NCI-H1436 treated with DMSO at 0.1 percent for 48 hours (cell line): ENCODE measurements at regions not wholly inside any gene's neighbourhood (a gene's known extent, or its start where the extent isn't known, plus 50 kb on each side); places are given as distances from the start of the nearest gene placed in this dataset.
"Not testable (repeated sequence)": the region's sequence is repeated elsewhere in the genome, so short reads cannot be mapped to it uniquely, and the experiment has no call there.

ENCODE experiments used
- DNase-seq: peaks from one replicate; lab custom pipeline; 2025; lab: John Stamatoyannopoulos, UW

GRCh38 chr6:170193326-170193821 is 97.5 kb downstream of the DLL1 start:
- no peak for DNase-seq

GRCh38 chr6:170192905-170193304 is 98.0 kb downstream of the DLL1 start:
- DNase-seq, result no peak

GRCh38 chr6:170192101-170192500 is 98.8 kb downstream of the DLL1 start:
- not testable (repeated sequence) for DNase-seq

GRCh38 chr6:170190046-170190445 is 100.8 kb downstream of the DLL1 start:
- DNase-seq, result no peak

DNA sequence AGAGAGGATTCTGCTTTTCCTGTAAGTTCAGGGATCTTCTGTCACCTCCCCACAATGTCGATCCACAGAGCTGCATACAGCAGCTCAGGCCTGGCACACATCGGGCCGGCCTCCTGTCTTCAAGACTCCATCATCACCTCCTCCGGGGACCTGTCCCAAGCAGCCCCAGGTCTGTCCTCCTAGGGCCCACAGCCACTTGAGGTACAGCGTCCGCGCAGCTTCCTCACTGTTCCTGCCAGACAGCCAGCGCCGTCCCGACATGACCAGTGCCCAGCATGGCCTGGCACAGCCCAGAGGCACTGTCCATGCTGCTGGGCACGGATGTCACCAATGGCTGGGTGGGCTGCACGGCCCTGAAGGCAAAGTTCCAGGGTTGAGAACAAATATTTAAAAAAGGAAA is 101.6 kb downstream of the DLL1 start:
- DNase-seq, result no peak

DNA sequence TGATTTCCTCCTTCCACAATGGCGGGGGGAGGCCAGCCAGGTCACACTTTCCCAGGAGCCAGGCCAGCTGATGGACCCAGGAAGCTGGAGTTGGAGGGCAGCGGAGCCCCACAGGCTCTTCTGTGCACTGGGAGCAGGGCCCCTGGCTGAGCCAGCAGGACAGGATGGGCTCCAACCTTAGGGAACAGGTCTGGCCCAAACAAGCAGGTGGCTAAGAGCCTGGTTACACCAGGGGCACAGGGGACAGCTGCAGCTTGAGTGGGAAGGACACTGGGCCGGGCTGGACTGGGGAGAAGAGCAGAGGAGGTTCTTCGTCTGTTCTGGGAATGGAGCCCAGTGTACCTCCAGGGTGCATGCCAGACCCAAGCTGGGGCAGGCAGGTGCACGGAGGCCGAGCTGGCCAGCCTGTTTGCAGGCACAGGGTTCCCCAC is 102.3 kb downstream of the DLL1 start:
- no peak for DNase-seq

DNA sequence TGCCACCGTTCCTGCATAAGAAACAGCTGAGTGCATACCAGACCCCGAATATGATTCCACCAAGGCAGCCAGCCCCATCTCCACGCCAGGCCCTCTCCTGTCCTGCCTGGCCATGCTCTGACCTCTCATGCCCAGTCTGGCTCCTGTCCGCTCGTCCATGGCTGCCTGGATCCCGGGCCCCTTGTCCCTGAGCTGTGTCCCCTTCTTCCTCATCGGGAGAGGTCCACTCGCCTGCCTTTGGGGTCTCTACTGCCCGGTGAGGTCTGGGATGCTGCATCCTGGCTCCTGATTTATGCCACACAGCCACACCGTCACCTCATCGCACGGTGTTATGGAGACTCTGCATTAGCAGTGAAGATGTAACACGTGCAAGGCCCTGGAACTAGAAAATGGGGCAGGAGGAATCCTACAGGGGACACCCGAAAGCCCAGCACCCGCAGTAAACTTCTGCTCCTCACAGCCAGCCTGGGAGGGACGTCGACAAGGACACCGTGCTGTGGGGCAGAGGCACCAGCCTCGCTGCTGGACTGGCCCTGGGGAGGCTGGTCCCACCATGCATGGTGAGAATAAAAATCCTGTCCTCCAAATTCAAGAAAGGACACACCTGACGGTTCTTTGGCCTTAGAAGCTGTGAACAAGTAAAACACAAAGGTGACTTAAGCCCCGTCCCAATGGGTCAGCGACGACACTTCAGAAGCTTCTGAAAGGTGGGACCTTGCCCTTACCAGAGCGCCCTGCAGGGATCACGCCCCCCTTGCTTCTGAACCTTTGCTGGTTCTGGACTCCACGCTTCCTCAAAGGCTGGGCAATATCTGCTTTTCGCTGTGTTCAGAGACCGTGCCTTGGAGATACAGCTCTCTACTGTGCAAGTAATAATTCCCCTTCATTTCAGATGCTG is 103.0 kb downstream of the DLL1 start:
- no peak for DNase-seq

DNA sequence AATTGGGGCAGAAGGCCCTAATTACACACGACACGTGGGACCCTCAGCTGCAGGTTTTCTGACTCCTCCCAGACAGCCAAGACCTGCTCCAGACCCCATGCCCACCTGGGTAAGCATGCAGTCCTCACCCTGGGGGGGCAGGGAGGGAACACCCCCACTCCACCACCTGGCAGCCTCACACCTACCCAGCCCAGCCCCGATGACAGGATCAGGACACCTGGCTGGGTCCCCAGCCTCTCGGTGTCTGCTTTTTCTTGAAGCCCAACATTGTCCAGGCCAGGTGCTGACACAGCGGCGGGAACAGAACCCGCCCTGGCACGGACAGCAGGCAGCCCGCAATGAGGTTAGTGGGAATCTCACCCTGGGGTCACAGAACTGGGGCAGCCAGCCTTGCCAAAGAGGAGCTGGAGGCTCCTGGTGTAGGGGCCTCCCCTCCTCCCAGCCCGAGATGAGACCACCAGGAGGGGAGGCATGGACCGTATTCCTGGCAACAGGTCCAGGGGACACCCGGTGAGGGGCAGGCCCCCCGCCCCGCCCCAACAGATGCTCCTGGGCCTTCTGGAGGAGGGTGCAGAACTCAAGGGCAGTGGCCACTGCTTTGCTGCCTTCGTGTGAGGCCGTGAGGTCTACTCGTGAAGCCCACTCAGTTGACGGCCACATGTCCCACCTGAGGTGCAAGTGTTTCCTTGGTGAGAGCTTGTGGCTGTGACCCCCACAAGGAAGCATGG is 103.8 kb downstream of the DLL1 start:
- DNase-seq, result no peak

- DNase-seq, result no peak
Measured at GRCh38 chr6:170186006-170186935, 104.6 kb downstream of the DLL1 start.

GRCh38 chr6:170185175-170185978 is 105.5 kb downstream of the DLL1 start:
- no peak for DNase-seq

DNA sequence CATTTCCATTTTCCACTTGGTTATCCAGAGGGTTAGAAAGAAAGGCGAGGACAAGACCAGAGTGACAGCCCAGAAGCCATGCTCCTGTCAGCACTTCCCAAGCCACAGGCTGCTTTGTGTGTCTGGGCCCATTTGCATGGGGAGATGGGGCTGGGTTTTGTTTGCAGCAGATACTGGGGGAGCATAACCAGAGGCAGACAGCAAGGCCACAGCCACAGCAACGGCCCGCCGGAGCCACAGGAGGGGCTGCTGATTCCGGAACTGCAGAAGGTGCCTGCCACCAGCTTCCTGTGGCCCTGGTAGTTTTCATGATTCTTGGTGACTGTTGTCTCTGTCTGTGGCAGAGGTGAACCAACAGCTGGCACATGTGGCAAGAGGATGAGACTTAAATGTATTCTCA is 106.6 kb downstream of the DLL1 start:
- DNase-seq, result no peak

- DNase-seq, result no peak
Measured at GRCh38 chr6:170183521-170183920, 107.4 kb downstream of the DLL1 start.

DNA sequence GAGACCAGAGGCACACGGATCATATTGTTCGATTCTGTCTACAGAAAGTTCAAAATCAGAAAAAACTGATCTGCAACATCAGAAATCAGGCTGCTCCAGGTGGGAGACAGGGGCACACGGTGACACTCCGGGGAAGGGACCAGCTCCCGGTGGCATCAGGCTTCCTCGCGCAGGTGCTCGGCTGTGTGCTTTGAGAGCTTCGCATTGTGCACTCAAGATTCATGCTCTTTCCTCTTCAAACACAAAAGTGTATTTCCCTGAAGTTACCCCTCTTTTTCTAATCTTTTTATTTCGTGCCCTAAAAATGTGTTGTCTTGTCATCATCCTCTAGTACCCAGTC is 108.1 kb downstream of the DLL1 start:
- DNase-seq, result no peak

DNA sequence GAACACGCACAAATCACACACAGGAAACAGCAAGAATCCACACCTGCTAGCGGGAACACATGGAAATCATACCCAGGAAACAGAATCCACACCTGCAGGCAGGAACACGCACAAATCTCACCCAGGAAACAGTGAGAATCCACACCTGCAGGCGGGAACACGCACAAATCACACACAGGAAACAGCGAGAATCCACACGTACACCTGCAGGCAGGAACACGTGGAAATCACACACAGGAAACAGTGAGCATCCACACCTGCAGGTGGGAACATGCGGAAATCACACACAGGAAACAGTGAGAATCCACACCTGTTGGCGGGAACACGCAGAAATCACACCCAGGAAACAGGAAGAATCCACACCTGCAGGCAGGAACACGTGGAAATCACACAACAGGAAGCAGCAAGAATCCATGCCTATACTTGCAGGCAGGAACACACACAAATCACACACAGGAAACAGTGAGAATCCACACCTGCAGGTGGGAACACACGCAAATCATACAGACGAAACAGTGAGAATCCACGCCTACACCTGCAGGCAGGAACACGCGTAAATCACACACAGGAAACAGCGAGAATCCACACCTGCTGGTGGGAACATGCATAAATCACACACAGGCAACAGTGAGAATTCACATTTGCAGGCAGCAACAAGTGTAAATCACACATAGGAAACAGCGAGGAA is 108.6 kb downstream of the DLL1 start:
- no peak for DNase-seq

DNA sequence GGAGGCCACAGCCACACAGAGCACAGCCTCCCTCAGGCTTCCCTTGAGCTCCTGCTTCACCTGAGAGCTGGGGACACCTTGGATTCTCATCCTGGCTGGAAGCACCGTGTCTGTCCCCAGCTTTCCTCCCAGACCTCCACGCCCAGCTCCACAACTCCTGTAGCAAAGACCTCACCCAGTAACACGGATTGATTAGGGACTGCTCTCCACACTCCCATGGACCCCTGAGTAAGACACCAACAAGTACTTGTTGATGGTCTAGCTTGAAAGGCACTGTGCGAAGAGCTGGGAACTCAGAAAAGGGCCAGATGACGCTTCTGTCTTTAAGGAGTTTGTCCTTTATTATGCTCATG is 109.6 kb downstream of the DLL1 start:
- no peak for DNase-seq

GRCh38 chr6:170180671-170181337 is 110.1 kb downstream of the DLL1 start:
- DNase-seq, result no peak

DNA sequence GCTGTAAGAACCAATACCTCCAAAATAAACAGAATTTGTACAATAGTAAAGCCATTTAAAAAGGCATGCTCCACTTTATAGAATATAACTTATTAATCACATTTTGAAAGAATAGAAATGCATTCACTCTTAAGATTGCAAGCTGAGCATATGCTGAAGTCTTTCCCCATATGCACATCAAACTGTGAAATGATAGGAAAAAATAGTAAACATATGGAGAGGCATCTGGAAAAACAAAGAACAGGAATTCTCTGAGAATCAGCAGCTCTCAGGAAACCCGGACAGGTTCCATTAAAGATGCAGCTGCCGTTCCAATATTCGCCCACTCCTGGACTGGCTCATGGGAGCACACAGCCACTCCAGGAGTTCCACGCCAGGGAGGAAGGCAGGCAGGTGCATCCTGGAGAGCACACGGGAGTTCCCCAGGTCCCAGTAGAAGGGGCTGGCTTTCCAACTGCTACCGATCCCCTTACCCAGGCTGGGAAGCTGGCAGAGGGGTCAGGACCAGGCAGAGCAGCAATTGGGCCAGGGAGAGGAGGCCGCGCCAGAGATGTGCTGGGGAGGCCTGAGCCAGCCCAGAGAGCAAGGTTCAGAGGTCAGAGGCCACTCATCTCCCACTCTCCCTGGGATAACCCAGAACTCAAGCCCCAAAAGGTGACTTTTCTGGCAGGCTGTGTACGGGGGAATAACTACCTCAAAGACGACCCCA is 111.1 kb downstream of the DLL1 start:
- no peak for DNase-seq

DNA sequence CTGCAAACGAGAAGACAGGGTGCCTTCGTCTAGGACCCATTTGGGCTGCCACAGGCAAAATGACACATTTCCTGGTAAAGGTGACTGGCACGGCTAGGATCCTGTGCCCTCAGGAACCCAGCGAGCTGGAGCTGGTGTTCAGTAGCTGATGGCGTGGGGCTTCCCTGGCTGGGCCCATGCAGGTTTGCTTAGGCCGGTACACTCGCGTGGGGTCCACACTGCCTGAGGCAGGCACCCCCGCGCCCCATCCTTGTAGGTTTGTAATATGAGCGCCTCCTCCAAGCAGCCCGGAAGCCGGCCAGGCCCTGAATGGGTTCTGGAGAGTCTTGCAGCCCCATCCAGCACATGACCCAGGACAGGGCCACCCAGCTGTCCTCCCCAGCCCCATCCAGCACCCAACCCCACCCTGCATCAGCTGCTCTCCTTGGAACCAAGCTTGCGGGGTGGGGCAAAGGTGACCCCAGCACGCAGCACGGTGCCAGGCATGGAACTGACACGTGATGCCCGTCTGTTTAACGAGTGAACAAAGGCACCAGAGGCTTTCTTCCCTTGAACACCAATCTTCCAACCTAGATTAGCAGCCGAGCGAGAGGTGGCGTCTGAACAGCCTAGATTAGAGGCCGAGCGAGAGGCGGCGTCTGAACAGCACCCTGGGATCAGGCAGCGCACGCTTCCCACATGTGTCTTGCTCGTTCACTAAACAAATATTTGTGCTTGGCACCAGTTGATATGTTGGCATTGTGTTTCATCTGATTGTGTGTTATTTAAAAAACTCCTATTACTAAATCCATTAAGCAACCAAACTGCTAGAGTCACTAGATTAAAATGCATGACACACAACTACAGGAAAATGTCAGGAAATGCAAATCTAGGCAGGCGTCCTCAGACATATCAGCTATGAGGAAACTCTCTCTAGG is 112.1 kb downstream of the DLL1 start:
- DNase-seq, result peak; percentile 84
